Pulmonary artery endothelial cell (primary cell): ENCODE measurements at regions not wholly inside any gene's neighbourhood (a gene's known extent, or its start where the extent isn't known, plus 50 kb on each side); places are given as distances from the start of the nearest gene placed in this dataset.

ENCODE experiments used
- DNase-seq: peaks from one replicate; pipeline ENCODE4 v3.0.0-alpha.2; 2011; ENCODE audit warnings: low read depth, low spot score

- no peak for DNase-seq
Observed at GRCh38 chr7:22676385-22676784, 50.6 kb upstream of the IL6 start.

- DNase-seq = peak; percentile 79
Observed at GRCh38 chr7:22675917-22676343, 51.1 kb upstream of the IL6 start.

GRCh38 chr7:22675421-22675820, 51.6 kb upstream of the IL6 start:
- no peak for DNase-seq

- no peak for DNase-seq
Observed at GRCh38 chr7:22672846-22673680, 53.9 kb upstream of the IL6 start.

GRCh38 chr7:22671177-22671879, 55.7 kb upstream of the IL6 start:
- DNase-seq = no peak

- DNase-seq = no peak
Observed at GRCh38 chr7:22670422-22670815, 56.6 kb upstream of the IL6 start.

- no peak for DNase-seq
Observed at GRCh38 chr7:22669692-22670421, 57.1 kb upstream of the IL6 start.

- no peak for DNase-seq
Observed at GRCh38 chr7:22668971-22669401, 58.0 kb upstream of the IL6 start.

- no peak for DNase-seq
Observed at GRCh38 chr7:22667562-22668239, 59.3 kb upstream of the IL6 start.

- DNase-seq = no peak
Observed at GRCh38 chr7:22667187-22667561, 59.8 kb upstream of the IL6 start.

GRCh38 chr7:22666732-22667131, 60.3 kb upstream of the IL6 start:
- no peak for DNase-seq

- DNase-seq = no peak
Observed at GRCh38 chr7:22665923-22666322, 61.1 kb upstream of the IL6 start.

GRCh38 chr7:22664988-22665798, 61.8 kb upstream of the IL6 start:
- no peak for DNase-seq

- DNase-seq = no peak
Observed at GRCh38 chr7:22663721-22664120, 63.3 kb upstream of the IL6 start.

GRCh38 chr7:22663357-22663718, 63.7 kb upstream of the IL6 start:
- DNase-seq = no peak

GRCh38 chr7:22662556-22663356, 64.2 kb upstream of the IL6 start:
- no peak for DNase-seq

GRCh38 chr7:22662036-22662435, 65.0 kb upstream of the IL6 start:
- DNase-seq = no peak

- DNase-seq = no peak
Observed at GRCh38 chr7:22660732-22661131, 66.3 kb upstream of the IL6 start.

- DNase-seq = no peak
Observed at GRCh38 chr7:22660293-22660692, 66.7 kb upstream of the IL6 start.

- DNase-seq = no peak
Observed at GRCh38 chr7:22659741-22660140, 67.3 kb upstream of the IL6 start.
